ENCODE measurements at regions not wholly inside any gene's neighbourhood (a gene's known extent, or its start where the extent isn't known, plus 50 kb on each side); places are given as distances from the start of the nearest gene placed in this dataset.

DNA sequence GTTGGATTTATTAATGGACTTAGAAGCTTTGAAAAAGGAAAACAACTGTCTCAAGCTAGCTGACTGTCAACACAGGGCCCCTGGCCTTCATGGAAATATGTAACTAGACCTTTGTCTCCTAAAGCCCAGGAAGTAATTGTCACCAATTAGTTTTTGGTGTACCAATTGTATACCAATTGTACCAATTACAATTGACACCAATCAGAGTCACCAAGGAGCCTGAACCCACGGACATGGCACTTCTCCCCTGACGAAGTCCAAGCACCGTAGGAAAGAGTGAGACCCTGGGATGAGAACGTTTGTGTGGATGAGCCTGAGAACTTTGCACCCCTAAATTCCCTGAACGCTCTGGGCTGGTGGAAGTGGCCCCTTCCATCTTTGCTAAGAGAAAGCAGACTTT is 129.0 kb downstream of the ENGASE start:
- TF ChIP-seq, protein P1, sequence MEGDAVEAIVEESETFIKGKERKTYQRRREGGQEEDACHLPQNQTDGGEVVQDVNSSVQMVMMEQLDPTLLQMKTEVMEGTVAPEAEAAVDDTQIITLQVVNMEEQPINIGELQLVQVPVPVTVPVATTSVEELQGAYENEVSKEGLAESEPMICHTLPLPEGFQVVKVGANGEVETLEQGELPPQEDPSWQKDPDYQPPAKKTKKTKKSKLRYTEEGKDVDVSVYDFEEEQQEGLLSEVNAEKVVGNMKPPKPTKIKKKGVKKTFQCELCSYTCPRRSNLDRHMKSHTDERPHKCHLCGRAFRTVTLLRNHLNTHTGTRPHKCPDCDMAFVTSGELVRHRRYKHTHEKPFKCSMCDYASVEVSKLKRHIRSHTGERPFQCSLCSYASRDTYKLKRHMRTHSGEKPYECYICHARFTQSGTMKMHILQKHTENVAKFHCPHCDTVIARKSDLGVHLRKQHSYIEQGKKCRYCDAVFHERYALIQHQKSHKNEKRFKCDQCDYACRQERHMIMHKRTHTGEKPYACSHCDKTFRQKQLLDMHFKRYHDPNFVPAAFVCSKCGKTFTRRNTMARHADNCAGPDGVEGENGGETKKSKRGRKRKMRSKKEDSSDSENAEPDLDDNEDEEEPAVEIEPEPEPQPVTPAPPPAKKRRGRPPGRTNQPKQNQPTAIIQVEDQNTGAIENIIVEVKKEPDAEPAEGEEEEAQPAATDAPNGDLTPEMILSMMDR (IDR thresholded peaks at IDR 0.05): no peak
- ATAC-seq (ENCODE audit: insufficient number of reproducible peaks, low FRiP score, low read depth): no peak
- no peak overlapping the region for H3K4me3 ChIP-seq
- H3K27me3 ChIP-seq (replicated peaks; ENCODE audit: insufficient read depth): no peaks in the 10 kb centered on the region
- DNase-seq (ENCODE audit: low spot score): no peak
- H3K4me1 ChIP-seq (ENCODE audit: control insufficient read depth in 1 of 2, low read depth in 2 of 2): no peaks in the 10 kb centered on the region
- no peaks in the 10 kb centered on the region for H3K36me3 ChIP-seq
- H3K9me3 ChIP-seq: no peaks in the 10 kb centered on the region
- no peak overlapping the region for H3K27ac ChIP-seq

DNA sequence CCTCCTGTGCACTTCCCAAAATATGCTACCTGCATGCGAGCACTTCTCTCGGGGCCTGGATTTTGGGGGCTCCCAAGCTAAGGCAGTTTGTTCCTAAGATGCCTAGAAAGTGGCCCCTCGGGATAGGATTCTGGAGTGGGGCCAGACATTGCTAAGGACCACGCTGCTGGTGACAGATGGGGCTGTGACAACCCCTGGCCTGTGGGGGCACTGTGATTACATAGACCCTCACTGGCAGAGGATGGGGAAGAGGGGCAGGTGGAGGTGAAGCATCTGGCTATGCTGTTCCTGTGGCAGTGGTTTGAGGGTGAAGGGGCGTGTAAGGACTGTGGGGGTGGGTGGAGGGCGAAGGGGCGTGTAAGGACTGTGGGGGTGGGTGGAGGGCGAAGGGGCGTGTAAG is 128.4 kb downstream of the ENGASE start:
- H3K9me3 ChIP-seq: no peaks in the 10 kb centered on the region
- no peaks in the 10 kb centered on the region for H3K27me3 ChIP-seq (replicated peaks; ENCODE audit: insufficient read depth)
- no peaks in the 10 kb centered on the region for H3K36me3 ChIP-seq
- no peaks in the 10 kb centered on the region for H3K4me1 ChIP-seq (ENCODE audit: control insufficient read depth in 1 of 2, low read depth in 2 of 2)
- no peak overlapping the region for H3K27ac ChIP-seq
- DNase-seq (ENCODE audit: low spot score) (no peak), ATAC-seq (ENCODE audit: insufficient number of reproducible peaks, low FRiP score, low read depth) (no peak)
- no peak overlapping the region for H3K4me3 ChIP-seq
- TF ChIP-seq, protein P1 (IDR thresholded peaks at IDR 0.05): no peak

DNA sequence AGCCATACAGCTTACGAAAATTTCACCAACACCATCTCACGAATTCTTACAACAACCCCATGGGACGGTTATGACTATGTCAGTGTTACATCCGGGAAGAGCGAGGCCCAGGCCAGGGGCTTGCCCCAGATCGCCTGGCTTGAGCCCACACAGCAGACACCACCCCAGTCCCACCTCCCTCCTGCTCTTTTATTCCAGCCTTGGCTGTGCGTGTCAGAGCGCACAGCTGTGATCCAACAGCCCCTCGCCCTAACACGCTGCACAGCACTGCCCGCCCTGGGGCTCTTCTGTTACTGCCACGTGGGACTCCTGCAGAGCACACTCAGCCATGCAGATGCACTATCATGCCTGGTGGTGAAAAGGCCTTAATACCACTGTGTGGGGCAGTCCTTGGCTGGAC is 127.9 kb downstream of the ENGASE start:
- no peaks in the 10 kb centered on the region for H3K4me1 ChIP-seq (ENCODE audit: control insufficient read depth in 1 of 2, low read depth in 2 of 2)
- DNase-seq (ENCODE audit: low spot score) (no peak), ATAC-seq (ENCODE audit: insufficient number of reproducible peaks, low FRiP score, low read depth) (no peak)
- H3K36me3 ChIP-seq: no peaks in the 10 kb centered on the region
- no peak overlapping the region for H3K4me3 ChIP-seq
- H3K27me3 ChIP-seq (replicated peaks; ENCODE audit: insufficient read depth): no peaks in the 10 kb centered on the region
- no peak overlapping the region for H3K27ac ChIP-seq
- TF ChIP-seq, protein P1 (IDR thresholded peaks at IDR 0.05): no peak
- H3K9me3 ChIP-seq: no peaks in the 10 kb centered on the region

DNA sequence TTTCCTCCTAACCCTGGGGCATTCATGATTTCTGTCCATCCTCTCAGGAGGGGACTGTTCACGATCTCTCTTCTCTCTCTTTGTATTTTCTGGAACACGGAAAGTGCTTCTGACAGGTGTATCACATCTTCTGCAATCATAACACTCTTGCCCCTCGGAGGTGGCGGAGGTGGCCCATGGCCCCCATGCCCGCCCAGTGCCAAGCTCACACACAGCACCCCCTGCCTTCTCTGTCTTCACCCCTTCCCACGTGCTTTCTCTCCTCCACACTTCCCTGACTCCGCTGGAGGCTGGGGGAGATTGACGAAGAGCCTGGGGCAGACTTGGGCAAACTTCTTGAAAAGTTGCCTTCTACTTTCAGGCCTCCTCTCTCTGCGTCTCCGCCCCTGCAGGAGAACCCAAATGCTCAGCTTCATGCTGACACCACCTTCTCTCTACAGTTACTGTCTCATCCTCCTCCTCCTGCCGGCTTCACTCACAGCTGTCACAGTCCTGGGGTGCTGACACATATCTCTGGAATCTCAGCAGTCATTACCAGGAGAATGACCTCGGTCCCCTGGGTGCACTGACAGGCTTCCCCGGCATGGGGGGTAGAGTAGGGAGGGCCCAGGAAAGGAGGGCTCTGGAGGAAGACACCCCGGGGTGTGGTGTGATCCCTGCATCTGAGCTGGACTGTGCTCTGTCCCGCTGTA is 127.1 kb downstream of the ENGASE start:
- Histone ChIP-seq H3K36me3 (no peaks in the 10 kb centered on the region), H3K4me1 (ENCODE audit: control insufficient read depth in 1 of 2, low read depth in 2 of 2) (no peaks in the 10 kb centered on the region), H3K9me3 (no peaks in the 10 kb centered on the region), H3K27me3 (replicated peaks; ENCODE audit: insufficient read depth) (no peaks in the 10 kb centered on the region), H3K27ac (no peak overlapping the region), H3K4me3 (no peak overlapping the region)
- DNase-seq (ENCODE audit: low spot score): no peak
- TF ChIP-seq, protein P1 (IDR thresholded peaks at IDR 0.05): no peak
- ATAC-seq (ENCODE audit: insufficient number of reproducible peaks, low FRiP score, low read depth): no peak

DNA sequence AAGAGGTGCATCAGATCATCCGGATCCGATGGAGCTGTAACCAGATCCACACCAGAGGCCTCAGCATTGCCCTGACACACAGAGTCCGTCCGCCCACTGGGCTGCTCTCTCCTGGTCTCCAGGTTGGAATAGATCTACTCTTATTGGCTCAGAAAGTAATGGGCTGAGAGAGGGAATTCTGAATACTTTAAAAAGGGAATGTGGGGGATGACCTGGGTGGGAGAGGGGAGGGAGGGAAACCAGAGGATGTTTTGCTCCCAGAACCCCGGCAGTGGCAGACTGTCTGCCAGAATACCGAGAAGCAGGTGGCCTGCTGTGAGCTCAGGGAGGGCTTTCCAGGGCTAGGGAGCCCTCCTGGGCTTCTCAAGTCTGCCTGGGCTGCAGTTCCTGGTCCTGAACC is 126.5 kb downstream of the ENGASE start:
- Histone ChIP-seq H3K27me3 (replicated peaks; ENCODE audit: insufficient read depth) (no peaks in the 10 kb centered on the region), H3K36me3 (no peaks in the 10 kb centered on the region), H3K9me3 (no peaks in the 10 kb centered on the region), H3K27ac (no peak overlapping the region), H3K4me3 (no peak overlapping the region), H3K4me1 (ENCODE audit: control insufficient read depth in 1 of 2, low read depth in 2 of 2) (no peaks in the 10 kb centered on the region)
- no peak for DNase-seq (ENCODE audit: low spot score)
- TF ChIP-seq, protein P1 (IDR thresholded peaks at IDR 0.05): no peak
- no peak for ATAC-seq (ENCODE audit: insufficient number of reproducible peaks, low FRiP score, low read depth)

All from thoracic aorta (tissue), 2 donors.